NCI-H510A (cell line): ENCODE measurements at regions not wholly inside any gene's neighbourhood (a gene's known extent, or its start where the extent isn't known, plus 50 kb on each side); places are given as distances from the start of the nearest gene placed in this dataset.
"Not testable (repeated sequence)": the region's sequence is repeated elsewhere in the genome, so short reads cannot be mapped to it uniquely, and the experiment has no call there.

Experiments used
- DNase-seq: peaks from one replicate; lab custom pipeline; 2025; lab: John Stamatoyannopoulos, UW

GRCh38 chr2:3115301-3116042, 262.1 kb downstream of the EIPR1 start:
- DNase-seq: no peak

GRCh38 chr2:3114406-3115185, 263.0 kb downstream of the EIPR1 start:
- no peak for DNase-seq

- no peak for DNase-seq
Observed at GRCh38 chr2:3113769-3114168, 263.8 kb downstream of the EIPR1 start.

GRCh38 chr2:3113122-3113521, 264.5 kb downstream of the EIPR1 start:
- DNase-seq: no peak

GRCh38 chr2:3112553-3112952, 265.1 kb downstream of the EIPR1 start:
- DNase-seq: no peak

GRCh38 chr2:3112131-3112530, 265.5 kb downstream of the EIPR1 start:
- DNase-seq: no peak

- no peak for DNase-seq
Observed at GRCh38 chr2:3110994-3111666, 266.5 kb downstream of the EIPR1 start.

- DNase-seq: no peak
Observed at GRCh38 chr2:3110555-3110954, 267.1 kb downstream of the EIPR1 start.

GRCh38 chr2:3108710-3109702, 268.6 kb downstream of the EIPR1 start:
- no peak for DNase-seq

GRCh38 chr2:3108105-3108504, 269.5 kb downstream of the EIPR1 start:
- DNase-seq: no peak

GRCh38 chr2:3107567-3107966, 270.1 kb downstream of the EIPR1 start:
- DNase-seq: no peak

GRCh38 chr2:3105814-3106569, 271.6 kb downstream of the EIPR1 start:
- no peak for DNase-seq

- DNase-seq: not testable (repeated sequence)
Observed at GRCh38 chr2:3104958-3105813, 272.4 kb downstream of the EIPR1 start.

GRCh38 chr2:3104261-3104660, 273.4 kb downstream of the EIPR1 start:
- no peak for DNase-seq

GRCh38 chr2:3102922-3103569, 274.6 kb downstream of the EIPR1 start:
- DNase-seq: no peak

- no peak for DNase-seq
Observed at GRCh38 chr2:3102081-3102921, 275.3 kb downstream of the EIPR1 start.

GRCh38 chr2:3101016-3101942, 276.3 kb downstream of the EIPR1 start:
- DNase-seq: no peak
